ENCODE measurements at regions not wholly inside any gene's neighbourhood (a gene's known extent, or its start where the extent isn't known, plus 50 kb on each side); places are given as distances from the start of the nearest gene placed in this dataset.
"Not testable (repeated sequence)": the region's sequence is repeated elsewhere in the genome, so short reads cannot be mapped to it uniquely, and the experiment has no call there.

DNA sequence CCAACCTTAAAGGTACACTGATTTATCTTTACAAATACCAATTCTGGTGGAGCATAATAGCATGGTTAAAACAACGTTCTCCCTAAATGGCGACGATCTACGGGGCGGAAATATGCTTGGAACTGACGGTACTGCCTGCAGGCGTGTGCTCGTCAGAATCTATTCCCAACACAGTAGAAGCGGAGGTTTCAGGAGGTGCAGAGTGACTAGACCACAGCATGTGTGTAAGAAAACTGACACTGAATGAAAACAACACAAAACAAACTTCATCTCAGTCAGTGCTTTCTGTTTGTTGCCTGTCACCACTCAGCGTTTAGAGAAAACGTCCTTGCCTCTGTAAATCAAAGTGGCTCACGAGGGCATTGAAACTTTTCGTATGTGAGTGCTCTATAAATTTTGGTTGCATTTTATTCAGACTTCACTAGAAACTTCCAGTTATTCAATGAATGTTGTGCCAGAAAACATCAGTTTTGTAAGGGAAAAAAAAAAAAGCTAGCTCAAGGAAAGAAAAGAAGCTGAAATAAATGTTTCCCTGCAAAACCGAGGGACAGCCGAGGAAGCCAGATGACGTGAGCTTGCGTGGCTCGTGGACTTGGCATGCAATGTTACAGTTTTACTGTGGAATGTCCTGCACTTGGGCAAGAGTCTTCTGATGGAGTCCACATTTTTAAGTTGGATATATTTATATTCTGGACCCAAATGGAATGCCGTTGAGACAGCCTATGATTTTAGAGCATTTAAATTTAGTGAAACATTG is 210.4 kb downstream of the LAT start:
- DNase-seq: not testable (repeated sequence)

DNA sequence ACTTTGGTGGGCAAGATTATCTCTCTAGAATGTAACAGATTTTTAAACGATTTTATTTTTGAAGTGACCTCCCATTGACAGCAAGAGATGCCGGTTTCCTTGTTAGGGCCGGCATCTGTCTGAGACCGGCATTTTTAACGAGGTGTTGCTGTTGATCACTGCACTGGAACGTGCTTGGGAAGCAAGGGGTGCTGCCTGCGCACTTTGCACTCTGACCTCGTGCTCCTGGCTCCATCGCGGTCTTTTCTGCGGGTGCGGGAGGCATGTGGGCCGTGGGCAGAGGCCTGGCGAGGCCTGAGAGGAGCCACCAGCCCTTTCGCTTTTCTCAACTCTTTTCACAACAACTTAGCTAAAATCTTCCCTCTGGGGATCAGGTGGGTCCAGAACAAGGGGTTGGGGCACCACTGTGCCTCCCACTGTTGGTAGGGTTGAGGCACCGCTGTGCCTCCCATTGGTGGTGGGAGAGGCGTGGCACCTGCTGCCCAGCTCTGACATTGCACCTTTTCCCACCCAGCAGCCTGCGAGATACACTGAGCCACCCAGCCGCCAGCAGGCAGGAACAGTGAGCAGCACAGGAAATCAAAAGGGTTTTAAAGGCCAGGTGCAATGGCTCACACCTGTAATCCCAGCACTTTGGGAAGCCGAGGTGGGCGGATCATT is 209.5 kb downstream of the LAT start:
- not testable (repeated sequence) for DNase-seq

DNA sequence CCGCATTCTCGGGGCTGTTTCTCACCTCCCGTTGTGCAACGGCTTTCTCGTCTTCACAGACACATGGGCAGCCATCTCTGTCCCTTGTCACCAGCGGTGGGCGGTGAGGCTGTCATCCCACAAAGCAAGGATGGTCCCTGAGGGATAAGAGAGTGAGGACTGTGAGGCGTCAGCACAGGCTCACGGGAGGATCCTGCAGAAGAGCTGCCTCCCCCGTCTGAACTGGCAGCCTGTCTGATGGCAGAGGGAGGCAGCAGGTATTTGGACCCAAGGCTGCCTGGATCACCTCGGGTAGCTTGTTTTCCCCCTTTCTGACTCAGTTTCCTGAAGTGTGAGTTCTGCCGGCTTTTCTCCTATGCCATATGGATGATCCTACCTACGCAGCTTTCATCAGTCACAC is 208.8 kb downstream of the LAT start:
- DNase-seq: not testable (repeated sequence)

DNA sequence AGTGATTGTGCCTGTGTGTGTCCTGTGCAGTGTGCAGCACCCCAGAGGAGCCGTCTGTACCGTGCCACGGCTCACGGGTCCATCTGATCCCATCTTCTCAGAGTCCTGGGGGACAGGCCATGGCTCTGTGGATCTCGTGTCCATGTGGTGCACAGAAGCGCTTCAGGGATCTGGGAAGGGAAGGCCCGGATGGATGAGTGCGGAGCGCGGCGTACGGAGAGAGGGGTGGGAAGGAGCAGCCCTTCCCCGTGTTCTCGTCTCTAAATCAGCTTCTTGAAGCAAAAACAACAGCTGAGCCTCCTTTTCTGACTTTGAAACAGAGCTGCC is 208.4 kb downstream of the LAT start:
- DNase-seq: not testable (repeated sequence)

DNA sequence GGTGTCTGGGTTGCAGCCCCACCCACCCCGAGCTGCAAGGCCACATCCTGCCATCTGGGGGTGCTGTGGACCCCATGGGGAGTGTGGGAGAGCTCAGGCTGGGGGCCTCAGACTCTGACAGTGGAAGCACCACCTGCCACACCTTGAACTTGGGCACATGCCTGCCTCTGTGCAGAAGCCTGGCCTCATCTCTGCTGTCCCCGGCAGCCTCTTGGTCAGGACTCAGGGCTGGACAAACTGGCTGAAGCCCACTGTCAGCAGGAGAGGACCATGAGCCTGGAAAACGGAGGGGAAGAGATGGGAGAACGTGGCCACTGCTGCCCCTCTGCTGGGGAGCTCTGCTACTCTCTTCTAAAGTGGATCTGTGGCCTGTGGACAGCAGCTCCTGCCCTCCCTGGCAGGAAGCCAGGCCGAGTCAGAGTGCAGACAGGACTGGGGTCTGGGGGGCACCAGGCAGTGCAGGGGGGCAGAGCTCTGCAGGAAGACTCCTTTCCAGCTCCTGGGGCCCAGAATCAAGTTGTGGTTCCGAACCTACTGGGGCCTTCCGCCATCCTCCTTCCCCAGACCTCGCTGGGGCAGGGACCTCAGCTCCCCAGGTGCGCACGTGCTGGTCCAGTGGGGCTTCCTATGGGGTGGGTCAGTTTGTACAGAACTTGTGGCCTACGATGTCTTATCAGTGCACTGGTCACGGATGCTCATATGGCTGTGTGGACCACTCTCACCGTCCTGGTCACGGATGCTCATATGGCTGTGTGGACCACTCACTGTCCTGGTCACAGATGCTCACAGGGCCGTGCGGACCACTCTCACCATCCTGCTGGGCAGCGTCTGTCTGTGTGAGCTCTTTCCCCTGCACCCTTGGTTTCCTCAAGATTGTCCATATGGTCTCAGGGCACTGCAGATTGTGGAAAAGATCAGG is 207.7 kb downstream of the LAT start:
- DNase-seq: no peak

DNA sequence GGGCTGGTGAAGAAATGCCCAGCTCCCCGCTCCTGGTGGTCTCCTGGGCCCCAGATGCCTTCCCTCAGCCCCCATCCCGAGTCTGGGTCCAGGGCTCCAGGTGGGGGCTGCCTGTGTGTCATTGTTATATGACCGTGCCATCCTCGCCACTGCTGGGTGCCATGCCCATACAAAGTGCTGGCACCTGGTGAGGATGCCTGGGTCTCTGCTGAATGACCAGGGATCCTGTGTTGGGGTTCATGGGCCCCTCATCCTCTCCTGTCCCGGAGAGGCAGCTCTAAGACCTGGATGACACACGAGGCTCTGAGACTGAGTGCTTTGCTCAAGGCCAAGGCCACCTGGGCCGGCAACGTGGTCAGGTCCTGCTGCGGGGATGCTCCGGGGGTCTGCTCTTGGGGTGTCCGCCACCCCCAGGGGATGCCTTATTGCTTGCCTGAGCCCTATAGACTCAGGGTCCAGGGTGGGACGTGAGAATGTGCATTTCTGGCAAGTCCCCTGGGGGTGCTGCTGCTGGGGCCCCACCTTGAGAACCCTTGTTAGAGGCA is 206.9 kb downstream of the LAT start:
- not testable (repeated sequence) for DNase-seq

DNA sequence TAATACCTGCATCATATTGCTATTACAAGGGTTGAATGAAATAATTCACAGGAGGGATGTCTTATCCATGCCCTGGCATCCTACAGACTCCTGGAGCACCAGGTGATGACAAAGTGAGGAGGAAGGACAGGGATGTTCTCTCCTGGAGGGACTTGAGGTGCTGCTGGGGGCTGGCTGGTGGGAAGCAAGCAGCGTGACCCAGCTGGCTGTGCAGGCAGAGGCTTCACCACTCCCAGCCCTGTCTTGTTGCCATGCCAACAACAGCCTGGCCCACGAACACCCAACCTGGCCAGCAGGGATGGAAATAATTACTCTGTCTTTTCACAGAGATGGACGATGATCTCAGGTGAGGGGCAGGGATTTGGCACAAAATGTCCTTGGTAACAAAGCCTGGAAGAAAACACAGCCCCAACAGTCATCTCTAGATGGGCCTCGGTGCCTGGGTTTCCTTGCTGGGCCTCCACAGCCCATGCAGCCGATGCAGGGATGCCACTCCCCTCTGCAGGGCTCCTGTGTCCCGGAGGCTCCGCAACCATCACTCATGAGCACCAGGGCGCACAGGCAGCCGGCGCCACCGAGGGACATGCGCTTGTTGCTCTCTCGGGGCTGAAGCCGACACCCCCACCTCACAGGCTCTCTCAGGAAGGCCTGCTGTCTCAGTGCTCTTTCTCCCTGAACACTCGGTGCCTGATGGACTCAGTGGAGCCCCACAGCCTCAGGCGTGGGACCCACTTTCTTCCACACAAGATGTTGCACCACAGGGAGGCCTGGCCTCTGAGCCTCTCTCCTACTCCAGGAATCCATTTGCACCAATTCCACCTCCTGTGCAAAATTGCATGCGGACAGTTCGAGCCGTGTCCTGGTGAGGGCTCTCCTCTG is 205.9 kb downstream of the LAT start:
- not testable (repeated sequence) for DNase-seq

DNA sequence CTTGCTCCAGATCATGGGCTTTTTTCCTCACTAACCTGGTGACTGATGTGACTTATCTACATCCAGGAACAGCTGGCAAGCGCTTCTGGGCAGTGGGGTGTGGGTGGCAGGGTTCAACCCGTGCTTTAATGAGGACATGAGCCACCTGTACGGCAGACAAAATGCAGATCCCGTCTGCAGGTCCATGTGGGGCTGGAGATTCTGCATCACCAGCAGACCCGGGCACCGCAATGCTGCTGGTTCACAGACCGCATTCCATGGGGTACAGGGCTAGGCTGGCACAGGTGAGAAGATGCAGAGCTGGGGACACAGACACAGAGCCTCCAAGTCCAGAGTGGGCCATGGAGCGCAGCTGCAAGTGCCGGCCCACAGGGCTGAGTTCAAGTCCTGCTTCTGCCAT is 204.0 kb downstream of the LAT start:
- not testable (repeated sequence) for DNase-seq

DNA sequence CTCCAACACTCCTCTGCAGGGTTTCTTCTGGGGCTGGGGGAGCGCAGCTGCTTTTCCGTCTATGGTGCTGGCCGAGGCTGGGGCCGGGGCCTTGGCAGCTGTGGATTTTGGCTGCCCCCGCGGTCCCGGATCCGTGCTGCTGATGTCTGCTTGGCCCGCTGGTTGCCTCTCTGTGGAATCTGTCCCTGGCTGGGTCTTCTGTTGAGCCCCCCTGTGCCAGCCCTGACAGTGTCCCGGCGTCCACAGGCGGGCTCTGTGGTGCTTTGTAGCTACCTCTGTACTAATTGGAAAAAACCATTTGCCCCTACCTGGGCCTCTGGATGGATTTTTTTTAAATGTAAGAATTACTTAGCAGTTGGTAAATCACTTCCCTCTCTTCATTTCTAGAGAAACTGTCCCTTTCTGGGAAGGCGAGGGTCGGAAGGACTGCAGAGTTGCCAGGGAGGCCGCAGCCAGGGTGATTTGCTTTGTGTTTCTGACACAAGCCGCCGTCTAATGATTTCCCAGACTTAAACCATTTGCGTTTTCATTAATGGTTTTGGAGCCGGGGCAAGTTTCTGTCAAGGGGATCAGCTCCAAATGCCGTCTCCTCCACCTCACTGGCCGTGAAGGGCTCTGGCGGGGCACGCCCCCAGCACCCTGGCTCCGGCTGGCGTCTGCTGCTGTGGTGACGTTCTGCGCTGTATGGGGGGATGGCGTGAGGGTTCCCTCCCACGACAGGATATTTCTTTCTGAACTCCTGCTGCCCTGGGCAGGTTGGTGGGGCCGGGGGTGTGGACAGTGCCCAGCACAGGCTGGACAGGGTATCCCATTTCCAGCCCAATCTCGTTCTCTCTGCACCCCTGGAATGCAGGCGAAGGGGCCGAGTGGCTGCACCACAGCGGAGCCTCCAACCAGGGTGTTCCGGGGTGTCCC is 201.7 kb downstream of the LAT start:
- DNase-seq: not testable (repeated sequence)

DNA sequence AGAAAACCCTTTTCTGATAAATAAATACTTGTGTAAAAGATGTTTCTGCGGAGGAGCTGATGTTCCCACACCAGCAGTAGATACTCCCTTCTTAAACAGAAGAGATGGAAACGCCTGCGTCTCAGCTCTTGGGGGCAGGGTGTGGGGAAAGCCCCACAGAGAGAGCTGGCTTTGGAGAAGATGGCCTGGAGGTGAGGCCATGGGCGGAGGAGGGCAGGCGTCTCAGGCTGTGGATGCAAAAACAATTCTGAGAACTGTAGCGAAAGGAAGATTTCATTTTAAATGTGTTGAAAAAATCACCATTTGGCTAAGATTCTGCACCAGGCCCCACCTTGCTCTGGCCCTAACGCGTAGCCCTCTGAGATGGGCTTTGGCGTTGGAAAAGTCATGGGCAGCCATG is 201.0 kb downstream of the LAT start:
- DNase-seq: not testable (repeated sequence)

DNA sequence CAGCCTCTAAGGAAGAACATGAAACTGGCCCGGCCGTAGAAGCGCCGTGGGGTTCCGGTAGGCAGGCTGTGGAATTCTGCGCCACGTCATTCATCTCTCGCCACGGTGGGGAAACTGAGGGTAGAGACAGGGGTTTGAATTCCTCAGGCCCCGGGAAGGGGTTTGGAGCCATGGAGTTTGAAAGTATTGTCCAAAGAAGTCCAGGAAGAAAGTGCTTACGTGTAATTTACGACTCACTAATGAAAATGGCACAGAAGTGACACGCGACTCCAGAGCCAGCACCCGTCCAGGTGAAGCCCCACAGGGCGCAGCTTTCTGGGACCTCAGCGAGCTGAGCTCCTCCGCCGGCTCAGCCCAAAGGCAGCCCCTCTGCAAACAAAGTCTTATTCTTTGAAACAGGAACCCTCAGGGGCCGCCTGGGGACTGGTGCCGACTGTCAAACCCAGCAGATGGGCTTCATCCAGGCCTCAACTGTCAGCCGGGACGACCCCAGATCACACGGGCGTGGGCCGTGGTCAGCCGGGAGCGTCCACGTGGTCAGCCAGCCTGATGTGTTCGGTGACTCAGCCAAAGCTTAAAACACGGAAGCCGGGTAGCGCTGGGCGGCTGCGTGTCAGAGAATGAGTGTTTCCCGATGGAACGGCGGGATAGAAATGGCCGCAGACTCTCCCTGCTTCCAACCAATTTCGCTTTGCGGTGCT is 200.0 kb downstream of the LAT start:
- not testable (repeated sequence) for DNase-seq

DNA sequence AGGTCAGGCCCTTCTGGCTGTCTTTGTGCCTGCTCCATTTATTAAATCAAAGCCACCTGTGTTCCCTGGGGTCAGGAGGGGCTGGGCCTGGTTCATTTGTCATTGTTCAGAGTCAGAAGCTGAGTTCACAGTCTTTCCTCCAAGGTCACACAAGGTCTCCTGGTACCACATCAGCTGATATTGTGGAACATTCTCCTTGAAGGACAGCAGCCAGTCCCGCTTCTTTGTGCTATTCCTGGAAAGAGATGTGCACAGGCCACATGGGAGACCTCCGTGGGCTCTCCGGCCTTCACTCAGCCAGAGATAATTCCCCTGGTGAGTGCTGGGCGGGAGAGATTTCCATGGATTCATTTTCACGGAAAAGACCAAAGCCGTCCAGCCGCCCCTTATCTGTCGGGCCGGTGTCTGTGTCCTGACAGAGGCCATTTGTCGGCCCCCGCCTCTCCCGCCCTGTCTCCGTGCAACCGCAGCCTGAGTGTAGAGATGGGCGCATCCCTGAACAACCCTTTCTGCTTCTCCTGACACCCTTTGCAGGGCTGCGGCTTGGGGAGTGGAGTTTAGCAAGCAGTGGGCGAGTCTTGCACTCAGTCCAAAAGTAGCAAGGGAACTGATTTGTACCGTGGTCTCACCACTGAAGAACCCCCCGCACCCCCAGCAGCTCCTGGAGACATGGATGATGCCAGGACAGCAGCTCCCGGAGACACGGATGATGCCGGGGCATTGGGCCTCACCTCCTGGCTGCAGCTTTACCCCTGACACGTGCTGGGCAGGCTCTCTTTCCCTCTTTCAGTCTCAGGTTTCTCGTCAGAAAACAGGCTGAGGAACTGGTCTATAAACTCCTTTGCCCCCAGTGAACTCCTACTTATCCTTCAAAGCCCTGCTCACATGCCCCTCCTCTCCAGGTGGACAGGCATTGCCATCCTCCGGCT is 198.4 kb downstream of the LAT start:
- not testable (repeated sequence) for DNase-seq

DNA sequence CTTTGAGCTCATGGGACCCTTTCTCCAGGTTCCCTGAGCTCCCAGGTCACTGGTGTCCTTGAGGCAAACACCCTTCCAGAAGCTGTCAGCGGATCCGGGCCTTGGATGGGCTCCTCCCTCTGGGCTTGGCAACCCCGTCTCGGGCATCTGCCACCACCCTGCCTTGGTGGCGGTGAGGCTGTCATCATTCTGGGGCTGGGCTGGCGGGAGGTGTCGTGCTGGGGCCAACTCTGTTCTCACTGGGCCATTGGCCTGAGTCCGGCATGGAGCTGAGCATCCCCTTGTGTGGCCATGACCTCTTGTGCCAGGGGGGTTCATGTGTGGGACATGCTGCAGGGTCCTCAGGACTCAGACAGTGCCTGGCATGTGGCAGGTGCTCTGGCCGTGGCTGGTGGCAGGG is 197.6 kb downstream of the LAT start:
- no peak for DNase-seq

DNA sequence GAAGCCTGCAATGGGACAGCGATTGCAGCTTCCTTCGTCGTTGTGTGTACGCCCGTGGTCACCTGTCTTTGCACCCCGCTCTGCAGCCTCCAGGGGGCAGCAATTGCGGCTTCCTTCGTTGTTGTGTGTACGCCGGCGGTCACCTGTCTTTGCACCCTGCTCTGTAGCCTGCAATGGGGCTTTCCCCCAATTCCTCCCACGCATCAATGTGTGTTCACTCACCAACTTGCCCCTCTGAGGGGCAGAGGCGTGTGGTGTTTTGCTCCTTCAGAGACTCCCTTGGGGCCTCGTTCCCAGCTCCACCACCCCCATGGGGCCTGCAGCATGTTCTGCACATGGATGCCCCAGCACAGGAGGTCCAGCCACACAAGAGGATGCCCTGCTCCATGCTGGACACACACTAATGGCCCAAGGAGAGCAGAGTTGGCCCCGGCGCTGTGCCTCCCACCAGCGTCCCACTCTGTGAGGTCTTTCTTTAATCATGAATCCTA is 197.1 kb downstream of the LAT start:
- DNase-seq: not testable (repeated sequence)

DNA sequence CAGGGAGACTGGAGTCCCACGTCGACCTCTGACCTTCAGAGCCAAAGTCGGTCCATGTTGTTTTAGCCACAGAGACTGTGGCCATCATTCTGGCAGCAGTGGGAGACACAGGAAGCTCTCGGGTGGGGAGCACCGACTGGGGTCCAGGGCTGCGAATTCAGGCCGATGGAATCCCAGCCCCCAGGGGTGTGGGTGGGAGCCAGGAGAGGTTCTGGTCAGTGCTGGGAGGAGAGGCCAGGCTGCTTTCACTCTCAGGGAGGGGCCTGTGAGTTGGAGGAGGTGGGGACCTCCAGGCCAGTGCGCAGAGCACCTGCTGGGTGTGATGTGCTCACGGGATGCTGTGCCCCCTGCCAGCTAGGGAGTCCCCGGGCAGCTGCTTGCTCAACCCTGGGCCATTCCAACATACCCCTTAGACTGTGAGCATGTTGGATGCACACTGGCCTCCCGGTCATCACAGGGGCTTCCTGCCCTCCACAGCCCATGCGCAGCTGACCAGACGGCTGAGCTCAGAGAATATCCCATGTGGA is 196.5 kb downstream of the LAT start:
- not testable (repeated sequence) for DNase-seq

DNA sequence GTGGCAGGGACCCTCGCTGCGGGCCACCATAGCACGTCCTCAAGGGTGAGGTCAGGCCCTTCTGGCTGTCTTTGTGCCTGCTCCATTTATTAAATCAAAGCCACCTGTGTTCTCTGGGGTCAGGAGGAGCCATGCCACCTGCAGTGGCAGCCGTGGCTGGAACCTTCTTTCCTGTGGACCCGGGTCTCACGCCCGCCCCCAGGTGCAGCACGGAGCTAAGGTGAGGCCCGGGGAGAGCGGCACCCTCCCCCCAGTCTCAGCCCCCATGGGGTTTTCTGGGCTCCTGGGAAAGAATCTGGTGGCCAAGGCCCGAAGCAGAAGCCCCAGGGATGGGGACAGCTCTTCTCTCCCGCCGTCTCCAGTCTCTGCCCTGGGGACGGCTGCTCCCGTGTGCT is 195.4 kb downstream of the LAT start:
- not testable (repeated sequence) for DNase-seq

DNA sequence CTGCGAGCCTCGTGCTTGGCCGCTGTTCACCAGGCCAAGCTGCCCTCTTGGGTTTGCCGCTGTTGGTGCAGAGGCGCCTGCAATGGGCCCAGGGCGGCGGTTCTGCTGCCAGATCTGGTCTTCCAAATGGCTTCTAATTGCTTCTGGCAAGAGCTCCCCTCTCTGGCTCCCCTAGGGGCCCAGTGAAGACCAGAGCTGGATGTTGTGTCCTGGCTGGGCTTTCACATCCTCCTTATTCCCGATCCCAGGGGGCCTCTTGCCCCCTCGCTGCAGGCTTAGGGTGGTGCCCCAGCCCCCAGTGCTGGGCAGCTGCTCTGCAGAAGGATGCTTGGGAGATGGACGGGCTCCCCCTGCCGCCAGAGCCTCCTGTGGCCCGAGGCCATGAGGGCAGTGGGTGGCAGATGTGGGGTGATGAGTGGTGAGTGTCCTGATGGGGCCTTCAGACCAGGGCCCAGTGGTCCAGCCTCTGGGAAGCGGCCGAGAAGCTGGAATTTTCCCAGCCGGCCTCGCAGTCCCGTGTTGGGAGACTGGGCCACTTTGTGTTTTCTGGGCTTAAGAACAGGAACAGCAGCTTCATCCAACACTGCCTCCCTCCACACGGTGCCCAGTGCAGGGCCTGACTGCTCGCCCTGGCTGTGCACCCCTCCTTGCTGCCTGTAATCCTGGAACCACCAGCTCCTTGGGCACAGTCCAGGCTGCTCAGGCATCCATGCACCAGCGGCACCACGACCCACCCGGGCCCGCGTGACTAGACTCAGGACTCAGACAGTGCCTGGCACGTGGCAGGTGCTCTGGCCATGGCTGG is 194.8 kb downstream of the LAT start:
- DNase-seq: not testable (repeated sequence)

Measured in NCI-H526 (cell line).